IPS-NIHi7 (cell line): ENCODE measurements at regions not wholly inside any gene's neighbourhood (a gene's known extent, or its start where the extent isn't known, plus 50 kb on each side); places are given as distances from the start of the nearest gene placed in this dataset.
"Not testable (repeated sequence)": the region's sequence is repeated elsewhere in the genome, so short reads cannot be mapped to it uniquely, and the experiment has no call there.

Experiments used
- DNase-seq: peaks from one replicate; pipeline ENCODE4 v3.0.0; 2012; ENCODE audit warnings: mixed read lengths; ENCODE audit errors: extremely low spot score

DNA sequence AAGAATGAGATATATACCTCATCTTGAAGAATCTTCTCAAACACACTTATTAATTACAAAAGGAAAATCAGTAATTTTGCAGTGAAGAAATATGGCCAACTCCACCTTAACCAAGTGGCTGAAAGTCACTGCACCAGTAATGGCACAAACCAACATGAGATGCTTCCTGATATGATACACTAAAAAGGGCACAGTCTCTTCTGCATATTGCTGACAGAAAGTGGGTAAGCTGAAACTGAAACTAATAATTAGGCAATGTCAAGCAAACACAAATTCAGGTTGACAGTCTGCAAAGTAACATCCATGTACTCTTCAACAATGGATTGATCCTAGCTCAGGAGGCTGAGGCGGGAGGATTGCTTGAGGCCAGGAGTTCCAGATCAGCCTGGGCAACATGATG, 56.1 kb downstream of the ZNF22 start:
- not testable (repeated sequence) for DNase-seq

- no peak for DNase-seq
These were observed 57.9 kb downstream of the ZNF22 start for GRCh38 chr10:45058580-45058979.

- no peak for DNase-seq
These were observed 58.4 kb downstream of the ZNF22 start for GRCh38 chr10:45058992-45059561.

GRCh38 chr10:45059632-45060031, 58.9 kb downstream of the ZNF22 start:
- DNase-seq, result no peak

DNA sequence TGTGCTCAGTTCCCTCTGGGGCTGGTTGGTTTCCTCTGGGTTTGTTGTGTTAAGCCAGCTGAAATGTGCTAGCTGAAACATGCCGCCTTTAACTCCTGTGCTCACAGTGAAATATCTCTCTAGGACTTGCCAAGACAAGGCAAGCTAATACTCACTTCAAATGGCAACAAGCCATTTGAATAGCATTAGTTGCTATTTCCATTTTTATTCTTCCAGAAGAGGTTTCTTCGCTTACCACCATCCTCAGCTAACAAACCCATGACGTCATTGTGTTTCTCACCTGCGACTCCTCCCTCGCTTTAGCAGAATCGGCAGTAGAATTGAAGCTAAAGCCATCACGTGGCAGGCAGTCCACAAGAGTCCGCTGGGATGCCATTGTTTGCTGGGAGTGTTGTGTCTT, 61.3 kb downstream of the ZNF22 start:
- DNase-seq, result no peak

GRCh38 chr10:45063591-45064231, 63.0 kb downstream of the ZNF22 start:
- DNase-seq, result no peak

DNA sequence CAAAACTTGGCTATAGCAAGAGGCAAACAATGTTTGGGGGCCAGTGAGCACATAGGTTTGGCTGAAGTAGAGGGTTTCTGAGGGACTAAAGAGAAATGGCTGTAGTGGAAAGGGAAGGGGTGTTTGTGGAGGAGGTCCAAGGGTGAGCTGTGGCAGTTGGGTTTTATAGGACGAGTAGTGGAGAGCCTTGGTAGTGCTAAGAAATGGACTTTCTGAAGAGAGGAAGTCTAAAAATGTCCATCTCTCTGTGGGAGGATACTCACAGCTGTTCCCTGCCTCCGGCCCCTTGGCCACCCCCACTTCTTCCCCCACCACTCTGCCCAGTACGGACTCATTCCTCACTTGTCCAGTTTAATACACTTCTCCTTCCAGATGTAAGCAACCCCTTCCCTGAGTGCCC, 64.3 kb downstream of the ZNF22 start:
- no peak for DNase-seq

GRCh38 chr10:45071043-45071813, 70.5 kb downstream of the ZNF22 start:
- no peak for DNase-seq

- DNase-seq, result no peak
These were observed 74.5 kb downstream of the ZNF22 start for GRCh38 chr10:45075216-45075615.

GRCh38 chr10:45075826-45076380, 75.2 kb downstream of the ZNF22 start:
- no peak for DNase-seq

- no peak for DNase-seq
These were observed 76.2 kb downstream of the ZNF22 start for GRCh38 chr10:45076891-45077290.

GRCh38 chr10:45080331-45080730, 79.6 kb downstream of the ZNF22 start:
- no peak for DNase-seq

DNA sequence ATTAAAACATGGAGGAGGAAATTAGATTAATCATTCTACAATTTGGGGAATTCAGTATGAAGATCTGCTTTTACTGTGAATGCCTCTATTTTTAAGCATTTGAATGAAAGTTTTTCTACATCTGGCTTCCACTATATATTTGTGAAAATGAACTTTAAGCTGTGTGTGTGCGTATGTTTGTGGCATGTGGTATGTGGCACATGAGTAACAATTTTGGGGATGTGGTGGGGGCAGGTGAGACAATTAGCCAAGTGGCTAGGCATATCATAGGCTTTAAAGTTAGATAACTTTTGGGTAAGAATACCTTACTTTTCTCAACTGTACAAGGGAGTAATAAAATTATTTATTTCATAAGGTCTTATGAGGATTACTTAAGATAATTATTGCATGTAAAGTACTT, 81.5 kb downstream of the ZNF22 start:
- no peak for DNase-seq

DNA sequence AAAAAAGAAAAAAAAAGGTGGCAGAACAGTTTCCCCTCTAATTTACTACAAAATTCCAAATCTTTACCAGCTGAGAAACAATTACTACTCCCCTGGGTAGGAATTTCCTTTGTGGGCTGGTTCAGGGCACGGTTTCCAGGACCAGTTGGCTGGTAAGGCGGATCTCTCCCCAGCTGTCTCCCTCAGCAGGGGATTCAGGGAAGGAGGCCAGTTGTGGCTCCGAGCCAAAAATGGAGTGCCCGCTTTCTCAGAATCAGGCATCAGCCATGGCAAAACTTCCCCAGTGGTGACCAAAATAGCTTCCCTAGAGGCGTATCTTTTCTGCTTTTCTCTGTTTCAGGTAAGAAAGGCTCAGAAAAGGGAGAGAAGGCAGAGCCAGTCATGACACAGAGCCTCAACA, 91.2 kb downstream of the ZNF22 start:
- no peak for DNase-seq

- DNase-seq, result no peak
These were observed 93.2 kb downstream of the ZNF22 start for GRCh38 chr10:45093945-45094344.

GRCh38 chr10:45095286-45095685, 94.6 kb downstream of the ZNF22 start:
- DNase-seq, result no peak

DNA sequence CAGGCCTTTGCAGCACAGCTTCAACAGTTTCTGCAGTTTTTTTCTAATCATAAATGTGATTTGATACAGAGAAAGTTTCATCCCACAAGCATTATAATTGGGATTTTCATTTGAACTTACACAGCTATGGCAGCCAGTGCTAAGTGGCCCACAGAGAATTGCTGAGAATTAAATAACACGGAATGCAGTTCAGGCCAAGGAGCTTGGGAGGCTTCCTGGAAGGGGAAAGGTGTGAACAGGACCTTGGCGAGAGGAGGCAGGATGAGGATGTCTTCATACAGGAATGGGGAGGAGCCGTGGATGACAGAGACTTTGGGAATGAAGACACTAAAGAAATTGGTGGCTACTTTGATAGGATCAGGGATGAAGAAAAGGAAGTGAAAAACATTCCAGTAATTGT, 95.3 kb downstream of the ZNF22 start:
- DNase-seq, result no peak

GRCh38 chr10:45100429-45100828, 99.7 kb downstream of the ZNF22 start:
- DNase-seq, result no peak

DNA sequence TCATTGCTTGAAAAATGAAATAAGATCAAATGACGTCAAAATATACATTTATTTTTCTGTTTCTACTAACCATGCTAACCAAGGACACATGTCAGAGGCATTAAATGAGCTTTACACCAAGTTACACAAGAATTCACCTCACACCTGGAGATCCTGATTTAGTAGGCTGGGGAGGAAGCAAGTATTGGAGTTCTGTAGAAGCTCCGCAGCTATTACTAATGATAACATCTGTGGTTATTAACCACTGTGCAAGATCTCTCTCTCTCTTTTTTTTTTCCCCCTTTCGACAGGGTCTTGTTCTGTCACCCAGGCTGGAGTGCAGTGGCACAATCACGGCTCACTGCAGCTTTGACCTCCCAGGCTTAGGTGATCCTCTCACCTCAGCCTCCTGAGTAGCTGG, 104.0 kb downstream of the ZNF22 start:
- no peak for DNase-seq

GRCh38 chr10:45105309-45105708, 104.6 kb downstream of the ZNF22 start:
- DNase-seq, result not testable (repeated sequence)

DNA sequence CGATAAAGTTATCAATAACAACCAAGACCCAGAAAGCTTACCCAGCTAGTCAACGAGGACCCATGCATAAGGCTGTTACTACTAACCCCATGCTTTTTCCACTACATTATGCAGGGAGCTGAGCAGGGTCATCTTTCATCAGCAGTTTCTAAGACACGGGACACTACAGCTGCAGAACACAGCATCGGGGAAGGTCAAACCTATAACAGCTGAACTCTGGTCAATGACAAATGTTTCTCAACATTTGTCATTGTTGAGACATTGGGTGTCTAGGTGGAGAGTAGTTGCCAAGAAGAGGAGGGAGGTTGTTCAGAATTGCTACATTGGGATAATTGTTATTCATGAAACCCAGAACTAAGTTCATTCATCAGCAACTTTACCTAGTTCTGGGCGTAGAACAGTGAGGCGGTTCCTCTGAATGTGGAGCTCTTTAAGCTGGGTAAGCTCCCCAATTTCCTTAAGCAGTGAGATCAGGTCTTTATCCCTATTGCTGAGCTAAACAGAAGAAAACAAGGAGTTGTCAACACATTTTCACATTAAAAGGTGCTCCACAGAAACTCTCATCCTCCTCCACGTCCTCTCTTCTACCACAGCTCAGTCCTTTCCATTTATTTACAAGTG, 105.6 kb downstream of the ZNF22 start:
- no peak for DNase-seq

- no peak for DNase-seq
These were observed 110.8 kb downstream of the ZNF22 start for GRCh38 chr10:45111509-45111908.
